ENCODE measurements at regions not wholly inside any gene's neighbourhood (a gene's known extent, or its start where the extent isn't known, plus 50 kb on each side); places are given as distances from the start of the nearest gene placed in this dataset.

DNA sequence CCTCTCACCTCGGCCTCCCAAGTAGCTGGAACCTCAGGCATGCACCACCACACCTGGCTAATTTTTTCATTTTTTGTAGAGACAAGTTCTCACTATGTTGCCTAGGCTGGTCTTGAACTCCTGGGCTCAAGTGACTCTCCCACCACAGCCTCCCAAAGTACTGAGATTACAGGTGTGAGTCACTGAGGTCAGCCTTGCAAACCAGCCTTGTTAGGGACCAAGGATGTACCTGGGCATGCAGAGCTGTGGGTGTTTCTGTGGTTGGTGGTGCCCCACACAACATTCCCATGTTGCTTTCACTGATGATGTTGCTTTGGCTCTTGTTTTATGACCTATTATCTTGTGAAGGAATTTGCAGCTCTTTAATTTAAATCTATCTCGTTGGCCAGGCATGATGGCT lies 54.8 kb downstream of the OTUD1 start:
- Mint-ChIP-seq H3K4me1 (ENCODE audit: low read depth, unreplicated experiment) (no peaks in the 10 kb centered on the region), H3K9me3 (ENCODE audit: unreplicated experiment) (peaks cover 2% of the 10 kb centered on the region), H3K27ac (ENCODE audit: unreplicated experiment) (no peak overlapping the region), H3K27me3 (ENCODE audit: unreplicated experiment) (no peaks in the 10 kb centered on the region), H3K4me3 (ENCODE audit: unreplicated experiment) (no peak overlapping the region), H3K36me3 (ENCODE audit: unreplicated experiment) (no peaks in the 10 kb centered on the region)
- no peak for DNase-seq
- TF ChIP-seq, protein P1, sequence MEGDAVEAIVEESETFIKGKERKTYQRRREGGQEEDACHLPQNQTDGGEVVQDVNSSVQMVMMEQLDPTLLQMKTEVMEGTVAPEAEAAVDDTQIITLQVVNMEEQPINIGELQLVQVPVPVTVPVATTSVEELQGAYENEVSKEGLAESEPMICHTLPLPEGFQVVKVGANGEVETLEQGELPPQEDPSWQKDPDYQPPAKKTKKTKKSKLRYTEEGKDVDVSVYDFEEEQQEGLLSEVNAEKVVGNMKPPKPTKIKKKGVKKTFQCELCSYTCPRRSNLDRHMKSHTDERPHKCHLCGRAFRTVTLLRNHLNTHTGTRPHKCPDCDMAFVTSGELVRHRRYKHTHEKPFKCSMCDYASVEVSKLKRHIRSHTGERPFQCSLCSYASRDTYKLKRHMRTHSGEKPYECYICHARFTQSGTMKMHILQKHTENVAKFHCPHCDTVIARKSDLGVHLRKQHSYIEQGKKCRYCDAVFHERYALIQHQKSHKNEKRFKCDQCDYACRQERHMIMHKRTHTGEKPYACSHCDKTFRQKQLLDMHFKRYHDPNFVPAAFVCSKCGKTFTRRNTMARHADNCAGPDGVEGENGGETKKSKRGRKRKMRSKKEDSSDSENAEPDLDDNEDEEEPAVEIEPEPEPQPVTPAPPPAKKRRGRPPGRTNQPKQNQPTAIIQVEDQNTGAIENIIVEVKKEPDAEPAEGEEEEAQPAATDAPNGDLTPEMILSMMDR (IDR thresholded peaks at IDR 0.05; ENCODE audit: partially characterized antibody, unreplicated experiment) = no peak

DNA sequence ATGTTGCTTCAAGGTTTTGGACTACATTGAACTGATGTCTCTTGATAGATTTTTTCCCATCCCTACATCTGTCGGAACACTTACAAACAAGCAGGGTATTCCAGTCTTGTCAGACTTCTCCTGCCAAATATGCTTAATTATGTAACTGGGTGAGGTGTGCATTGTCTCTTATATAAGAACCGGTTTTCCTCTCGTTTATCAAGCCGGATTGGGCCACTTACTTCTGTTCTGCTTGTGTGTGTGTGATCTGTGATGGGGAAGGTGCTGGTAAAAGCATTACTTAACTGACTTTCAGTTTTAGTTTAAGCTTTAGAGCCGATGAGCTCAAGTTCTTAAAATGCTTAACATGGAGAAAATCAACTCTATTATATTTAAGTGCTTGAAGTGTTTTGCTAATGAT lies 57.9 kb downstream of the OTUD1 start:
- Mint-ChIP-seq H3K4me1 (ENCODE audit: low read depth, unreplicated experiment) (no peaks in the 10 kb centered on the region), H3K27ac (ENCODE audit: unreplicated experiment) (no peak overlapping the region), H3K36me3 (ENCODE audit: unreplicated experiment) (no peaks in the 10 kb centered on the region), H3K4me3 (ENCODE audit: unreplicated experiment) (no peak overlapping the region), H3K9me3 (ENCODE audit: unreplicated experiment) (peaks cover 2% of the 10 kb centered on the region), H3K27me3 (ENCODE audit: unreplicated experiment) (no peaks in the 10 kb centered on the region)
- TF ChIP-seq, protein P1 (IDR thresholded peaks at IDR 0.05; ENCODE audit: partially characterized antibody, unreplicated experiment) = no peak
- no peak for DNase-seq

DNA sequence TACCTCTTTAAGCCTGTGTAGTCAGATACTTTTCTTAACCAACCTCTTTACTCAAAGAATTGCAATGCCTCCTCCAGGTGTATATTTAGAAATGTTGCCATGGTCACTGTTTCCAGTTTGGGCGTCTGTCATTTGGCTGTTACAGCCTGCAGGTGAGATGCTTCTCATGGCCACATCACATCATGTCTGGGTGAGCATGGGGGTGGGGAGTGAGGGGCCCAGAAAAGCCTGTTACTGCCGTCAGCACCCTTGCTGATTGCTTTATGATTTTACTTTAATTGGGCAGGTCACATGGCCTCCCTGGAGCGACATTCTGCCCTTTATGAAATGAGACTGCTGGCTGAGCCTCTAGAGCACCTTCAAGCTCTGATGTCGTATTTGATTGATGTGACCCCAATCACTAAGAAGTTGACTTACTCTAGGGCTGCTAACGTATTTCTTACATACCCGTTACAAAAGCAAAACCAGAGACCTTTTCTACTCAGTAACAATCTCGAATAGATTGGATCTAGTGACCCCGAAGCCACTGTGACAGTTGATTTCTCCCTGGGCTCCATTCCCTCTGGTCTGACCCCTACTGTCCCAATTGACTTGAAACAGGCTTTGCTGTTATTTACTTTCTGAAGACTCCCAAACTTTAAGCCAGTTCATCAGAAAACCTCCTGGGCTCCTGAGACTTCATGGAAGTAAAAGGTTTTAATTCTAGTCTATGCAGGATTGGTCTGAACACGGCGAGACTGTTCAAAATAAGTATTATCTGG lies 60.7 kb downstream of the OTUD1 start:
- no peak overlapping the region for H3K27ac Mint-ChIP-seq (ENCODE audit: unreplicated experiment)
- DNase-seq = no peak
- no peaks in the 10 kb centered on the region for H3K4me1 Mint-ChIP-seq (ENCODE audit: low read depth, unreplicated experiment)
- TF ChIP-seq, protein P1 (IDR thresholded peaks at IDR 0.05; ENCODE audit: partially characterized antibody, unreplicated experiment) = no peak
- peaks cover 2% of the 10 kb centered on the region for H3K9me3 Mint-ChIP-seq (ENCODE audit: unreplicated experiment)
- H3K27me3 Mint-ChIP-seq (ENCODE audit: unreplicated experiment) = no peaks in the 10 kb centered on the region
- H3K4me3 Mint-ChIP-seq (ENCODE audit: unreplicated experiment) = no peak overlapping the region
- no peaks in the 10 kb centered on the region for H3K36me3 Mint-ChIP-seq (ENCODE audit: unreplicated experiment)

DNA sequence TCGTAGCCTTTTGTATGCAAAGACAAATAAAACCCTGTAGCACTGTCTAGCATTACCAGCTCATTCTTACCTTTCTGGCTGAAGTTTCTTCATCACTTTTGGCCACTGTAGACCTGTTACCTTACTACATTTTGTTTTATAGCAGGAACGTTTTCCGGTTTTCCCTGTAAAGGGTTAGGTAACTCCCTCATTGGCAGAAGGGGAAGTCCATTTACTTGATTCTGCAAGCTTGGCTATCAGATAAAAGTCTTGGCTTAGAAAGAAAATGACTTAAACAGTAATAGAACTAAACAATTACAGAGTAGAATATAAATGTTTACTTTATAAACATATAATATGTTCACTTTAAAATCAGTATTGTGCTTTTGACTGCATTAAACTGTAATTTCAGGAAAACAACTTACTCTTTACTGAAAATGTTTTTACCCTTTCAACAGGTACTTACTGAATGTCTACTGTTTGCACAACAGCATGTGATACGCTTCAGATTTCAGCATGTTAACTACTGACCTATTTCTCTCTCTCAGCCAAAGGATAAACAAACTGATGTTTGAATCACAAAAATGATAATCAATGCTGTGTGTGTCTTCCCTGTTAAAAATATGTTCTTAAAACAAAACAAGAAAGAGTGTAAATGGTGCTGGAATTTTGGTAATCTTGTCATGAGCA lies 67.1 kb downstream of the OTUD1 start:
- H3K4me1 Mint-ChIP-seq (ENCODE audit: low read depth, unreplicated experiment) = no peaks in the 10 kb centered on the region
- H3K27ac Mint-ChIP-seq (ENCODE audit: unreplicated experiment) = no peak overlapping the region

More for the DNA sequence above, 67.1 kb downstream of the OTUD1 start:
- Mint-ChIP-seq H3K4me3 (ENCODE audit: unreplicated experiment) (no peak overlapping the region), H3K27me3 (ENCODE audit: unreplicated experiment) (no peaks in the 10 kb centered on the region), H3K9me3 (ENCODE audit: unreplicated experiment) (peaks cover 1% of the 10 kb centered on the region), H3K36me3 (ENCODE audit: unreplicated experiment) (peaks cover 4% of the 10 kb centered on the region)
- TF ChIP-seq, protein P1 (IDR thresholded peaks at IDR 0.05; ENCODE audit: partially characterized antibody, unreplicated experiment) = no peak
- no peak for DNase-seq
